Skin of body (tissue), 1 donor: ENCODE measurements at regions not wholly inside any gene's neighbourhood (a gene's known extent, or its start where the extent isn't known, plus 50 kb on each side); places are given as distances from the start of the nearest gene placed in this dataset.
"Not testable (repeated sequence)": the region's sequence is repeated elsewhere in the genome, so short reads cannot be mapped to it uniquely, and the experiment has no call there.

Source experiments
- DNase-seq: peaks from one replicate; lab custom pipeline; 2025; lab: John Stamatoyannopoulos, UW

DNA sequence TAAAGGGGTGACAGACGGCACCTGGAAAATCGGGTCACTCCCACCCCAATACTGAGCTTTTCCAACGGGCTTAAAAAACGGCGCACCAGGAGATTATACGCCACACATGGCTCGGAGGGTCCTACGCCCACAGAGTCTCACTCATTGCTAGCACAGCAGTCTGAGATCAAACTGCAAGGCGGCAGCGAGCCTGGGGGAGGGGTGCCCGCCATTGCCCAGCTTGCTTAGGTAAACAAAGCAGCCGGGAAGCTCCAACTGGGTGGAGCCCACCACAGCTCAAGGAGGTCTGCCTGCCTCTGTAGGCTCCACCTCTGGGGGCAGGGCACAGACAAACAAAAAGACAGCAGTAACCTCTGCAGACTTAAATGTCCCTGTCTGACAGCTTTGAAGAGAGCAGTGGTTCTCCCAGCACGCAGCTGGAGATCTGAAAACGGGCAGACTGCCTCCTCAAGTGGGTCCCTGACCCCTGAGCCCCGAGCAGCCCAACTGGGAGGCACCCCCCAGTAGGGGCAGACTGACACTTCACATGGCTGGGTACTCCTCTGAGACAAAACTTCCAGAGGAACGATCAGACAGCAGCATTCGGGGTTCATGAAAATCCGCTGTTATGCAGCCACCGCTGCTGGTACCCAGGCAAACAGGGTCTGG is 162.8 kb upstream of the GJE1 start:
- DNase-seq = not testable (repeated sequence)

DNA sequence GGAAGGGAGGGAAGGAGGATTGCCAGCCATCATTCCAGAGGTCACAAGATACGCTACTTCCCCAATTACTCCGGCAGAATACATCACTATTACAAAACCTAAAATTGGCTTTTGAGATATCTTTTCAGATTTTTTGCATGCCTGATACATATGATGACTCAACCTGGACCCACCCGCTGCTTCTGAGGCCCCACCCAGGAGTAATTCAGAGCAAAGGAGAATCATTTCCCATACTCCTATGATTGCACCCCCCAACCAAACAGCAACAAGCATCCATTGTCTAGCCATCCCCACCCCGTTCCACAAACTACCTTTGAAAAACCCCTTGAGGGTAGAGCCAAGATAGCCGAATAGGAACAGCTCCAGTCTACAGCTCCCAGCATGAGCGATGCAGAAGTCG is 163.5 kb upstream of the GJE1 start:
- DNase-seq = no peak

DNA sequence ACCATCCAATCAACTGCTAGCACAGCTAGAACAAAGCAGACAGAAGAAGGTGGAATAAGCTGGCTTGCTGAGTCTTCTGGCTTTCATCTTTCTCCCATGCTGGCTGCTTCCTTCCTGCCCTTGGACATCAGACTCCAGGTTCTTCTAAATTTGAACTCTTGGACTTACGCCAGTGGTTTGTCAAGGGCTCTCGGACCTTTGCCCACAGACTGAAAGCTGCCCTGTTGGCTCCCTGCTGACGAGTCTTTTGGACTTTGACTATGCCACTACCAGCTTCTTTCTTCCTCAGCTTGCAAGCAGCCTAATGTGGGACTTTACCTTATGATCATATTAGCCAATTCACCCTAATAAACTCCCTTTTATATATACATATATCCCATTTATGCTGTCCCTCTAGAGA is 164.1 kb upstream of the GJE1 start:
- no peak for DNase-seq

DNA sequence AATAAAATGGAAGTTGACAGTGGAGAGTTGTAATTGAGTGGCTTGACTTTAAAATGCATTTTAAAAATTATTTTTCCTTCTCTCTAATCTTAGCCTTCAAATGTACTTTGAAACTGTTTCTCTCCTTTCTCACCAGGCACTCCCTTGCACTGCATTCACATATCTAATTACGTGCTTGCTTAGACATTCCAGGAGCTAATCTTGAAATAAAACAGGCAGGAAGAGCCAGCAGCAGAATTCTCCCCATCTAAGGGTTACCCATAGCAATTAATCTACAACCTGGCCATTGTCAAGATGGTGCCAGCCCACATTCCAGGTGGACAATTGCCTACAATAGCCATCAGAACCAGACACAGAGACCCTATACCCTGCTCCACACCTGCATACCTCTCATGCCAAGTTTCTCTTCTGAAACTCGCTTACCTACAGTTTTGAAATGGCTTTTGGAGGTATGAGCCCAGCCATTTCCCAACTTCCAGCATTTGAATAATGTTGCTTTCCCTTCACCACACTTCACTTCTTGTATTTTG is 167.6 kb upstream of the GJE1 start:
- DNase-seq = no peak

DNA sequence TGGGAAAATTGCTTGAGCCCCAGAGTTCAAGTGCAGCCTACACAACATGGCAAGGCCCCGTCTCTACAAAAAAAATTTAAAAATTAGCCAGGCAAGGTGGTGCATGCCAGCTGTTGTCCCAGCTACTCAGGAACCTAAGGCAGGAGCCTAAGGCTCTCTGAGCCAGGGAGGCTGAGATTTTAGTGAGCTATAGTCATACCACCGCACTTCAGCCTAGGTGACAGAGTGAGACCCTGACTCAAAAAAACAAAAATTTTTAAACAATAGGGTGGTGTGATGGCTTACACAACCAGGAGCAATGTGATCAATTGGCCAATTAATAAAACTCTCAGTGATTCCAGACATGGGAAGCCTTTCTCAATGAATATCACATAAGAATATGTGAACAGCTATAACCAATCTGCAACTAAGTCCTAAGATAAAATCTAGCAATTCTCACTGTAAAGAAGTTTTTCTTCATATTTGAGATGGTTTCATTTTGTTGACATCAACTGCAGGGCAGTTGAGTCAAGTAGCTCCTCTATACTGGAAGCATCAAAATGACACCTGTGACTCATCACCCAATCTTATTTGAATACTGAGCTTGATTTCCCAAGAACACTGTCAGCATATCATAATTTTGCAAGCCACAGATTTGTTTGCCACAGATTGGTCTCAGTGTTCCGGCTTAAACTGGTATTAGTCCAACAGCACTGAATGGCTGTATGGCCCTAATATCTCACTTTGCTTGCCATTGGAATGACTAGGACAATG is 169.0 kb upstream of the GJE1 start:
- DNase-seq = no peak

DNA sequence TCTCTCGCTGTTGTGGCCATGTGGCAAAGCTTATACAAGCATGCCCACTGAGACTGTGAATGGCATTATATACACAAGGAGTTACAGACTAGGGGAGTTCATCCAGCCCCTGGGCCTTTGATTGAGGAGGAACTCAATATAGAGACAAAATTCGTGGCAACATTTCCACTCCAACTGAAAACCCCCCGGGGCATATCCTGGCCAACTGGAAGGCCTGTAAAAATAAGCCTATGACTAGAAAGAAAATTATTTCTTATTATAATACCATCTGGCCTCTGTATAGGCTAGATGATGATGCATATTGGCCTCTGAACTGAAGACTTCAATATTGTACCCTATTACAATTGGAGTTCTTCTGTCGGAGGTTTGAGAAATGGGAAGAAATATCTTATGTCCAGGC is 175.5 kb upstream of the GJE1 start:
- DNase-seq = no peak

DNA sequence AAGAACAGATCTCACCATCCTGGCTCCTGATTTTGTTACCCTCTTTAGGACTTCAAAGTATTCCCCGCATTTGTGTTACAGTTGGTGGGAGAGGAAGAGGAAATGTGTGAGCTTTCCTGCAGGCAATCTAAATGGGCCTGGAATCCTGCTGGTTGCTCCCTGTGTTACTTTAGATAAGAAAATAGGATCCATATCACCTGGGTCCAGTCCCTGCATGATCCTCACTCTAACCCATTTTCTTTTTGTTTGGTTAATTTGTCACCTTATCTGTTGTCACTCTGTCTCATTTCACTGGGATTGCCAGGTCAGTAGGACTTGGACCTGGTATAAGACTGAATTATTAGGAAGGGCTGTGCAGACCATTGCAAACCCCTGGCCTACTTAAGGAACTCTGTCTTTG is 175.9 kb upstream of the GJE1 start:
- no peak for DNase-seq

DNA sequence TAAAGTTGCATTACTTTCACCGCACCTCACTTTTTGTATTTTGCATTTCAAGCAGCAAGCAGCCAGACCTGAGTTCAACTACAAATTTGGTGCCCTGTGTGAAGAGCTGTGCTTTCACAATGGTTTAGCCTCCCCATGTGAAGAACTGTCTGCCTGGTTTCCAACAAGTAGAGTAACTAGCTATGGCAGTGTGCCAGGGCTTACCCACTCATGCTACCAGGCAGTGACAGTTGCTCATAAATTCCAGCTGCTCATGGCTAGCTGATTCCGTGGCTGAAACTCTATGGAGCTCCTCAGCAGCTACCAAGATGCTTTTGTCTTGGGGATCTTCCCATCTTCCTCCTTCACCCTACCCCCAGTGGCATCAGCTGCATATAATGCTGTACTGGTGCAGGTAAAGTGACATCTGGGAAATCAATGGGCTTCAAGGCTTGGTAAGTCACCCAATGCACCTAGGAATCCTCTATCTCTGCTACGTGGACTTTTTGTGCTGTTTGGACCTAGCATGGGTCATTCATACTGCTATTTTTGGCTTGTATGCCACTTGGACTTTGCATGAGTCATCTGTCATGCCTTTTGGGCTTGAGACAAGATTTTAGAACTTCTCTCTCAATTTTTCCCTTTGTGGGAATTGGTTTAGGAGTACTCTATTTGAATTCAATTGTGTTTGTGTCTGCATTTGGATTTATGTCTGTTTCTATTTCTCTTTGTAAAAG is 176.5 kb upstream of the GJE1 start:
- no peak for DNase-seq

DNA sequence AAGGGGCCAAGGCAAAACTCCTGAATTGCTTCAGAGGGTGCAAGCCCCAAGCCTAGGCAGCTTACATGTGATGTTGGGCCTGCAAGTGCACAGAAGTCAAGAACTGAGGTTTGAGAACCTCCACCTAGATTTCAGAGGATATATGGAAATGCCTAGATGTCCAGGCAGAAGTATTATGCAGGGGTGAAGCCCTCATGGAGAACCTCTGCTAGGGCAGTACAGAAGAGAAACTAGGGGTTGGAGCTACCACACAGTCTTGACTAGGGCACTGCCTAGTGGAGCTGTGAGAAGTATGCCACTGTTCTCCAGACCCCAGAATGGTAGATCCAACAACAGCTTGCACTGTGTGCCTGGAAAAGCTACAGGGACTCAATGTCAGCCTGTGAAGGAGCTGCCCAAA is 179.7 kb upstream of the GJE1 start:
- DNase-seq = no peak

DNA sequence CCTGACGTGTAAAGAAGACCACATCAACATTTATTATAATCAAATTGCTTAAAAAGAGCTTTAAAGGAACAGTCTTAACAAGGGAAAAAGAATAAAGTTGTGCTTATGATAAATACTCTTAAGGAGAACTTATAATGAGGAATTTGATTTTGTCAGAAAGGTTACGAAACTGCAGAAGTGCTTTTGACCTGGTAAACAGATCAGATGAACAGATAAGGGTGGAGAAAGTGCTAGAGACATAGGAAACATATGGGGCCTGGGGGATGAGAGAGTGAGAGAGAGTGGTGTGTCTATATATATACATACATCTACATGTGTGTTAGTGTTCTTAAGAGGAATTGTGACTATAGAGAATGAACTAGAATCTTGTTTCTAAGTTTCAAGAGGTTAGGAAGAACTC is 186.2 kb upstream of the GJE1 start:
- DNase-seq = no peak

DNA sequence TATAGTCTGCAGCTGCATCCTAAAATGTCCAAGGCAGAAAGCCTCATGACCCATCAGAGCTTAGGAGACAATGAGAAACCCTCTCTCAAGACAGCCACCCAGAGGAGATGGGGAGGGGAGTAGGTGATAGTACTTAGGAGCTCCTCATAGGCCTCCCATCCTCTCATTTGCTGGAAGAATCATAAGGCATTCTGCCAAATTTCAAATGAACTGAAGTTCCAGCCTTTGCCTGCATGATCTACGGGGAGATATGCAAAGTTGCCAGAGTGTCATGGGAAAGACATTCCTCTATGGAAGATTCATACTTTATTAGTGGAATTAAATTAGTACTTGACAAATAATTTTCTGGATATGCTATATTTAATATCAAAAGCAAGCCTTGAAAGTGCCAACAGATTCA is 194.1 kb upstream of the GJE1 start:
- DNase-seq = no peak

DNA sequence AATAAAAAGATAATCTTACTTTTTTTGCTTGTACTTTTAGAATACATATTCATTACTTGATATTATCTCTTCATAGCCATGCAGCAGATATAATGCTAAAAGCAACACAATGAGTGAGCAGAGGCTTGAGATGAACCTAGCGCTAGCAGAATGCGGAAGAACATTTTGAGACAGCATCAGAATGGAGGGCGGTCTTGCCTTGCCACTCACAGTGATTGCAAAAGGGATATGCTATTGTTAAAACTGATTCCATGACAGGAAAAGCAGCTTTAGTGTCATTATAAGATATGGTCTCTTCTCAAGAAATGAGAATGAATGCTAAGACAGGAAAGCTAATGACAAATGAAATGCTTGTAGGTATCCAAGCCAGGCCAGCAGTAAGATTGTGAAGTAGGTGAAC is 200.0 kb upstream of the GJE1 start:
- no peak for DNase-seq

DNA sequence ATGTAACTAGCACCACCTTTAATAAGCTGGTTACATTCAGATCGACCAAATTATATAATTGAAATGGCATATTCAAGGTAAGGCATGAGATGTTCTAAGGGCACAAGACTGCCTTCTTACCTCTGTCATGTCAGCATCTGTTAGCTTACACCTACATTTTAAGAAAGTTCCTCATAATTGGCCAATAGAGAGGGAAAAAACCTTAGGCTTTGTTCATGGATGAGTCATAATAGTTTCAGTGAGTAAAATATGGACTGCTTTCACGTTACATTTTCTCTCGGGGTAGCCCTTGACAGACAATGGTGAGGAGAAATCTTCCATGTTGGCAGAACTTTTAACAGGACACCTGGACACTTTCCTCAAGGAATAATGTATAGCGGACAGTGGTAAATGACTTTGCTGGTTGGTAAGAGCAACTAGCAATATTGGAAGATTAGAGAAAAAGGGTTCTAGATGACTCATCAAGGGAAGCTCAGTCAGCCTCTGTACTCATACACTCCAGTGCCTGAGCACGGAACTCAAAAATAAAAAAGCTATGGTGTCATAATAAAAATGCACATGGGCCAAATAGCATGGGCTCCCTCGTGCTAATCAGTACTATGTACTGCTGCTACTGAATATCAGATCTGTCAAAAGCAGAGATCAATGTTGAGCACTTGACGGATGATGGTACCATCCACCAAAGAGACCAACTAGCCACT is 206.4 kb upstream of the GJE1 start:
- not testable (repeated sequence) for DNase-seq

DNA sequence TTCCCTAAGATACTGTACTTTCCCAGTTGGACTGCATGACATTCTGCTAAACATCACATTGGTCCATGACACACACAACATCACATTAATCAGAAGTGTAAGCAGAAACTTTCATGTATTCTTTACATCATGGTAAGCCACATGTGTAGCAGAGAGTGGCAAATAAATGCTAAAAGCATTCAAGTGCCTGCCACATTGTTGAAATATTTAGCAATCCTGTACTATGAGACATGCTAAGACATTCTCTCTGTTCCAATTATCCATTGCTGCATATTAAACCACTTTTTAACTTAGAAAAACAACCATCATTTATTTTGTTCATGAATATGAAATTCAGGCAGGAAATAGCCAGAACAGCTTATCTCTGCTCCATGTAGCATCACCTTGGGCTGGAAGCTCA is 207.7 kb upstream of the GJE1 start:
- DNase-seq = no peak

DNA sequence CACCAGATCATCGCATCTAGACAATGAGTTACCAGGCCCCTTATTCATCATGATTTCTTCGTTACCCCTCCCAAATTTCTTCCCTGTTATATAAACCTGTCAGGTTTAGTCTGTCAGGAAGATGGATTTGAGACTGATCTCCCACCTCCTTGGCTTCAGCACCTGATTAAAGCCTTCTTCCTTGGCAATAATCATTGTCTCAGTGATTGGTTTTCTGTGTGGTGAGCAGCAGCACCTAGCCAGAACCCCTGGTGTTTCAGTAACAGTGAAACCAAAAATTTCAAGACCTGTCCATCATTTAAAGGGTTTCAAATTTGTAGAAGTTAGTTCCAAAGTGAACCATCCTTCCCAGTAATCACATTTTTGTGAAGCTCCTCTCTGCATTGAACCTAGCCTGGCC is 209.8 kb upstream of the GJE1 start:
- DNase-seq = no peak

DNA sequence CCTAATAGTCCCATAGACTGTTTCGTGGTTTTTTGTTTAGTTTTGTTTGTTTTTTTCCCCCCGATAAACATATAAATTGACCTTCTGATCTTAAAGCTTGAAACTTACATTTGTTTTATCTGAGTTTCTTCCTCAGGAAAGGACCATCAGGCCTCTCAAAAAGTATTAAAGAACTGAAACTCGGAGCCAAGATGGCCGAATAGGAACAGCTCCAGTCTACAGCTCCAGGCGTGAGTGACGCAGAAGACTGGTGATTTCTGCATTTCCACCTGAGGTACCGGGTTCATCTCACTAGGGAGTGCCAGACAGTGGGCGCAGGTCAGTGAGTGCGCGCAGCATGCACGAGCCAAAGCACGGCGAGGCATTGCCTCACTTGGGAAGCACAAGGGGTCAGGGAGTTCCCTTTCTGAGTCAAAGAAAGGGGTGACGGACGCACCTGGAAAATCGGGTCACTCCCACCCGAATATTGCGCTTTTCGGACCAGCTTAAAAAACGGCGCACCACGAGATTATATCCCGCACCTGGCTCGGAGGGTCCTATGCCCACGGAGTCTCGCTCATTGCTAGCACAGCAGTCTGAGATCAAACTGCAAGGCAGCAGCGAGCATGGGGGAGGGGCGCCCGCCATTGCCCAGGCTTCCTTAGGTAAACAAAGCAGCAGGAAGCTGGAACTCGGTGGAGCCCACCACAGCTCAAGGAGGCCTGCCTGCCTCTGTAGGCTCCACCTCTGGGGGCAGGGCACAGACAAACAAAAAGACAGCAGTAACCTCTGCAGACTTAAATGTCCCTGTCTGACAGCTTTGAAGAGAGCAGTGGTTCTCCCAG is 215.8 kb upstream of the GJE1 start:
- not testable (repeated sequence) for DNase-seq

DNA sequence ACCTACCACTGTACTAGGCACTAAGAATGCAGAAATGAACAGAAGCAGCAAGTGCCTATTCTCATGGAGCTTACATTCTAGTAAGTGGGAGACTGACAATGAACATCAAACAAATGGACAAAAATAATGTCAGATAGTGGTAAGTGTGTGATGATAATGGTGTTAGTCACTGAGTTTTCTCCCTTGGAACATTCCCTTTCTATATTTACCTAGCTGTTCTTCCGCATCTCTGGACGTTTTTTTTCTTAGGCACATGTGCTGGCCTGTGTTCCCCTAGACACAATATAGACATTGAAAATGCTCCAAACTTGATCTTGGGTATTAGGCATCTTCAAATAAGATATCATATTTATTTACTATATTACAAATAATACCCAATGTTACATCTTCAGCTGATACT is 218.1 kb upstream of the GJE1 start:
- no peak for DNase-seq

DNA sequence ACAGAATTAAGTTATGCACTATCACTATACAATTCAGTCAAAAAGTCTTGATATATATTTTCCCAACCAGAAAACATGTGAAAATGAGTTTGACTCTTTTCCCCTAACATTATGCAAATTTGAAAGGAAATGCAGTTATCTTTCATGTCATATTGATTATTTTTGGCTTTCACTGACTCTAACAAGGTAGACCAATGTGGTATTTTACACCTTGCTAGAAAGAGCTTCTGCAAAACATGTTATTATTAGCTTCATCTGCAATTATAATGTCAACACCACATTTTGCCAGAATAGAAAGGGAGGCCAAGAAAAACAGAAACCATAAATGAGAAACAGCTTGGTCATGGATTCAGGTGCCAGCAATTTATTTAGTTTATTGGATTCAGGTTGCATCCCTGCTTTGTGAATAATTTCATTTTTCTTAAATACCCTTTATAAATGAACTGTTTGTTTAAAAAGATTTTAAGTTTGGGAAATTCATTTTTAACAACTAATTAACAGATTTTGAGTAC is 226.1 kb upstream of the GJE1 start:
- no peak for DNase-seq

DNA sequence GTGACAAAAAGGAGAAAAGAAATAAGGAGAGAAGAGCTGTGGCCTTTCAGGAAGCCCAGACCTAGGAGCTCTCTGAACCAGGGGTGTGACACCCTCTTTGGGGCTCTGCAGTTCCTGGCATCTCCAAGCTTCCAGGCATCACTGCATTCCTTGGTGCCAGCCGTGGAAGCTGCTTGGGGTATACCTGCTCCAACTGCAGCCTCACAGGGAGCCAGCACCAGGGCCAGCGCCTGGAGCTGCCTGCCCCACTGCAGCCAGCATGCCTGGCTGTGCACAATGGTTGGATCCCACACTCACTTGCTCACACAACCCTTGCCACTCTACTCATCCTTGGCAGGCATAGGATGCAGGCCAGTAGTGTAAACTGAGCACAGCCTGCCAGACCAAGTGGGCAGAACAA is 242.1 kb upstream of the GJE1 start:
- no peak for DNase-seq

DNA sequence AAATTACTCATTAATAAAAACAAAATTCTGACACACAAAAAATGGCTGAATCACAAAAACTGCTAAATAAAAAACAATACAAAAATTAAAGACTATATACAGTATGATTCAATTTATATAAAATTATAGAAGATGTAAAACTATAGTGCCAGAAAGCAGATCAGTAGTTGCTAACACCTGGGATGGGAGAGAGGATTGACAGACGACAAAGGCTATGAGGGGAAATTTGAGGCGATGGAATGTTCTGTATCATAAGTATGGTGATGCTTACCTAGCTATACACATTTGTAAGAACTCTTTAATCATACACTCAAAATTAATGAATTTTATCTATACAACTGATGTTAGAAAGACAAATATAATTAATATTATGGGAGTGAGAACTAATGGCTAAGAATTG is 247.9 kb upstream of the GJE1 start:
- no peak for DNase-seq

DNA sequence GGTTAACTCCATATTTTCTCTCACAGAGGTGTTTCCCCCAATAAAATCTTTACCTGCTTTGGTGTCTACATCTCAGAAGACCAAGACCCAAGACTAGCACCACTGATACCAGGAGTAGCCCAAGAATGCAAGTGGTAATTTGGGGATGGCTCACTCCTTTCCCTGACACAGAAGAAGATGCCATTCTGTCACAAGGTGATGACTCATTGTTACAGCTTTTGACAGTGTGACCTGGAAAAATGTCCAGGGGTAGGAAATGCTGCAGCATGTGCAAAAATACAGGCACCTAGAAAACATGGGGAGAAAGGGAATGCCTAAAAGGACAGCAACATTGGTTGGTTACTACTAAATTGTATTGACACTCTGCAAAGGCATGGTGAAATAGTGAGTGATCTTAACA is 254.0 kb upstream of the GJE1 start:
- DNase-seq = no peak
